MCF 10A (cell line): ENCODE measurements at regions not wholly inside any gene's neighbourhood (a gene's known extent, or its start where the extent isn't known, plus 50 kb on each side); places are given as distances from the start of the nearest gene placed in this dataset.

Experiments used
- BruUV-seq: library from RNA; stranded (reverse); fragments of 400-500 nt; replicated peaks from 2 replicates; lab custom pipeline; 2021; lab: Mats Ljungman, UMichigan
- CTCF ChIA-PET: fragments of 300-600 bp; sonication (Branson Sonifier 250); formaldehyde crosslinking; extraction: SDS; loops from one replicate; lab custom pipeline; 2021; ENCODE audit warnings: antibody characterized with exemption, inconsistent platforms; lab: Yijun Ruan, JAX
- POLR2A ChIA-PET: fragments of 300-600, 350-650 bp; sonication (Branson Sonifier 250); formaldehyde crosslinking; extraction: SDS; loops from one replicate; lab custom pipeline; 2020; ENCODE audit warnings: antibody characterized with exemption, inconsistent platforms; lab: Yijun Ruan, JAX
- DNase-seq: peaks from one replicate; pipeline ENCODE4 v3.0.0-alpha.2; 2018; ENCODE audit not compliant: unreplicated experiment
- H3K27ac Mint-ChIP-seq: one replicate; pipeline ENCODE4 v1.8.0; 2022; ENCODE audit warnings: mild to moderate bottlenecking, low read depth, mixed read lengths; ENCODE audit not compliant: unreplicated experiment
- H3K27me3 Mint-ChIP-seq: one replicate; pipeline ENCODE4 v1.8.0; 2022; ENCODE audit warnings: mixed read lengths; ENCODE audit not compliant: insufficient read depth, unreplicated experiment
- H3K36me3 Mint-ChIP-seq: one replicate; pipeline ENCODE4 v1.8.0; 2022; ENCODE audit warnings: mild to moderate bottlenecking, moderate library complexity, mixed read lengths; ENCODE audit not compliant: insufficient read depth, unreplicated experiment
- H3K4me1 Mint-ChIP-seq: one replicate; pipeline ENCODE4 v1.8.0; 2022; ENCODE audit warnings: mixed read lengths; ENCODE audit not compliant: insufficient read depth, unreplicated experiment
- H3K4me3 Mint-ChIP-seq: one replicate; pipeline ENCODE4 v1.8.0; 2022; ENCODE audit warnings: mild to moderate bottlenecking, moderate library complexity, mixed read lengths; ENCODE audit not compliant: unreplicated experiment
- H3K9me3 Mint-ChIP-seq: one replicate; pipeline ENCODE4 v1.8.0; 2022; ENCODE audit warnings: mixed read lengths; ENCODE audit not compliant: unreplicated experiment
- CTCF ChIP-seq: fragments of 200-600 bp; IDR thresholded peaks from one replicate; pipeline ENCODE4 v1.8.0; 2022; ENCODE audit warnings: antibody characterized with exemption, mild to moderate bottlenecking; ENCODE audit not compliant: unreplicated experiment
- intact Hi-C: fragments of 100-400 bp; cut with micrococcal nuclease; formaldehyde crosslinking; loops from 2 replicates; pipeline ENCODE4 v1.14.1; 2022

- intact Hi-C loops = no loop called here
- DNase-seq = no peak
- Mint-ChIP-seq H3K4me3 (no peak overlapping the region), H3K27ac (no peak overlapping the region), H3K27me3 (no peaks in the 10 kb centered on the region), H3K4me1 (no peaks in the 10 kb centered on the region), H3K9me3 (no peaks in the 10 kb centered on the region), H3K36me3 (no peaks in the 10 kb centered on the region)
- POLR2A ChIA-PET = no interaction called here
- no peak for TF ChIP-seq CTCF
- no TSS peak for BruUV-seq
- CTCF ChIA-PET = no interaction called here
Observed at GRCh38 chr3:28711293-28711692, 362.7 kb upstream of the AZI2 start.

DNA sequence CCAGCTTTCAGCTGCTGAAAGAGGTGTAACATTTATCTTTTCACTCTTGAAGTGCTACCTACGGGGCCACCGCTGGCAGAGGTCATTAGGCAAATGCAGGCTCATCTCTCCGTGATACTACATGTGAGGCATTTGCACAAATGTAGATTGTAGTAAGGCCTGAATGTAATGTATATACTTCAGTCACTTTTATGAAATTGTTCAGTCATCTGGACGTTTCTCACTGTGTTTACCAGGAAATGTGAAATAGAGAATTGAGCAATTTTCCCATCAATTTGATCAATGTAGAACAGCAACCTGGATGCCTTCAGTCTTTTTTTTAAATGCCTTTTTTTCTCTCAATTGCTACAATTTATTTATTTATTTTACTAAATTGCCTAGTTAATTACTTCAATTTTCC, 368.3 kb upstream of the AZI2 start:
- POLR2A ChIA-PET = no interaction called here
- Mint-ChIP-seq H3K4me3 (no peak overlapping the region), H3K4me1 (no peaks in the 10 kb centered on the region), H3K27ac (no peak overlapping the region), H3K36me3 (no peaks in the 10 kb centered on the region), H3K9me3 (peaks cover 3% of the 10 kb centered on the region), H3K27me3 (no peaks in the 10 kb centered on the region)
- BruUV-seq = no TSS peak
- DNase-seq = no peak
- CTCF ChIA-PET = no interaction called here
- intact Hi-C loops = no loop called here
- TF ChIP-seq CTCF = no peak

GRCh38 chr3:28718074-28718849, 369.6 kb upstream of the AZI2 start:
- ChIA-PET CTCF (interaction anchor here (0.5 to 0.6 kb wide), 2 partner anchors 80 to 1198 kb away, joined by 3 read pairs; no protein-coding TSS in a partner anchor), POLR2A (no interaction called here)
- peaks cover 6% of the 10 kb centered on the region for H3K9me3 Mint-ChIP-seq
- intact Hi-C loops = no loop called here
- no peak overlapping the region for H3K27ac Mint-ChIP-seq
- no peaks in the 10 kb centered on the region for H3K4me1 Mint-ChIP-seq
- no peaks in the 10 kb centered on the region for H3K36me3 Mint-ChIP-seq
- TF ChIP-seq CTCF = no peak
- peak; percentile 14 for DNase-seq
- no TSS peak for BruUV-seq
- no peak overlapping the region for H3K4me3 Mint-ChIP-seq
- H3K27me3 Mint-ChIP-seq = no peaks in the 10 kb centered on the region

GRCh38 chr3:28726840-28727239, 378.2 kb upstream of the AZI2 start:
- peak; percentile 56 for TF ChIP-seq CTCF
- peak; percentile 76 for DNase-seq
- Mint-ChIP-seq H3K27me3 (no peaks in the 10 kb centered on the region), H3K36me3 (peaks cover 6% of the 10 kb centered on the region), H3K4me3 (no peak overlapping the region), H3K4me1 (no peaks in the 10 kb centered on the region), H3K27ac (no peak overlapping the region), H3K9me3 (peaks cover 4% of the 10 kb centered on the region)
- POLR2A ChIA-PET = interaction anchor here (0.6 to 0.8 kb wide), 2 partner anchors 27 to 708 kb away, joined by 3 to 5 read pairs; no protein-coding TSS in a partner anchor
- CTCF ChIA-PET = interaction anchor here (0.5 to 1.6 kb wide), 18 partner anchors 8 to 1240 kb away, joined by 3 to 12 read pairs (median 3); no protein-coding TSS in a partner anchor
- no TSS peak for BruUV-seq
- intact Hi-C loops = loop anchor here (1.0 to 2.0 kb wide), 2 partner anchors 60 to 251 kb away; no protein-coding TSS in a partner anchor
